Common myeloid progenitor, CD34-positive (primary cell): ENCODE measurements at regions not wholly inside any gene's neighbourhood (a gene's known extent, or its start where the extent isn't known, plus 50 kb on each side); places are given as distances from the start of the nearest gene placed in this dataset.

Experiments used
- CTCF ChIA-PET: fragments of 350-600 bp; sonication (Branson Sonifier 250); formaldehyde crosslinking; loops from one replicate; lab custom pipeline; 2021; ENCODE audit warnings: antibody characterized with exemption; lab: Charles Lee
- POLR2A ChIA-PET: fragments of 350-600 bp; sonication (Branson Sonifier 250); formaldehyde crosslinking; loops from one replicate; lab custom pipeline; 2021; ENCODE audit warnings: antibody characterized with exemption; lab: Charles Lee
- DNase-seq, 3 donors: peaks; one replicate each; pipeline versions ENCODE4 v3.0.0 to v3.0.0-alpha.2; 2013
- H3K27ac ChIP-seq, 2 experiments: 1 replicate in 1 of 2; 2 replicates in 1 of 2; pipeline ENCODE4 v1.7.0; 2013; ENCODE audit warnings: inconsistent platforms in 2 of 2, low read length in 2 of 2, mild to moderate bottlenecking in 2 of 2, low read depth in 1 of 2, moderate library complexity in 1 of 2; ENCODE audit not compliant: severe bottlenecking in 2 of 2, insufficient read depth in 1 of 2, poor library complexity in 1 of 2
- H3K27me3 ChIP-seq, 5 experiments: replicated peaks in 2 of 5; 1 replicate in 3 of 5; 2 replicates in 2 of 5; pipeline versions ENCODE4 v1.6.1 to v1.7.0; 2013; ENCODE audit warnings: low read length in 4 of 5, mild to moderate bottlenecking in 2 of 5, moderate library complexity in 2 of 5, inconsistent platforms in 1 of 5; ENCODE audit not compliant: insufficient read depth in 5 of 5, control insufficient read depth in 4 of 5
- H3K36me3 ChIP-seq, 4 experiments: 1 replicate in 2 of 4; 2 replicates in 2 of 4; pipeline versions ENCODE4 v1.6.1 to v1.7.0; 2013; ENCODE audit warnings: low read length in 3 of 4, control low read depth in 1 of 4, mild to moderate bottlenecking in 1 of 4; ENCODE audit not compliant: control insufficient read depth in 4 of 4, insufficient read depth in 4 of 4
- H3K4me1 ChIP-seq, 4 experiments: 1 replicate in 3 of 4; 2 replicates in 1 of 4; pipeline versions ENCODE4 v1.6.1 to v1.7.1; 2013; ENCODE audit warnings: low read length in 3 of 4, mild to moderate bottlenecking in 3 of 4, control low read depth in 1 of 4, inconsistent platforms in 1 of 4, moderate library complexity in 1 of 4; ENCODE audit not compliant: control insufficient read depth in 4 of 4, insufficient read depth in 4 of 4; ENCODE audit errors: control extremely low read depth in 1 of 4
- H3K4me3 ChIP-seq, 7 experiments: 1 replicate in 4 of 7; 2 replicates in 3 of 7; pipeline versions ENCODE4 v1.5.1 to v1.7.0; 2013; ENCODE audit warnings: mild to moderate bottlenecking in 7 of 7, low read length in 6 of 7, moderate library complexity in 6 of 7, inconsistent platforms in 2 of 7, low read depth in 2 of 7, control low read depth in 1 of 7; ENCODE audit not compliant: insufficient read depth in 4 of 7, control insufficient read depth in 1 of 7; ENCODE audit errors: extremely low read depth in 1 of 7
- H3K9me3 ChIP-seq, 5 experiments: 1 replicate in 4 of 5; 2 replicates in 1 of 5; pipeline versions ENCODE4 v1.6.1 to v1.7.1; 2013; ENCODE audit warnings: low read length in 4 of 5, mild to moderate bottlenecking in 2 of 5, inconsistent platforms in 1 of 5, low read depth in 1 of 5, moderate library complexity in 1 of 5; ENCODE audit not compliant: control insufficient read depth in 4 of 5, insufficient read depth in 2 of 5; ENCODE audit errors: control extremely low read depth in 1 of 5
- WGBS: methylation state at CpG from one replicate; pipeline ENCODE4 v1.1.5; 2013; ENCODE audit not compliant: insufficient coverage; 5-methylcytosine and 5-hydroxymethylcytosine counted together

GRCh38 chr9:119810645-119811429 lies 441.6 kb upstream of the BRINP1 start:
- CTCF ChIA-PET: no interaction called here
- no peaks in the 10 kb centered on the region for H3K4me1 ChIP-seq
- no peaks in the 10 kb centered on the region for H3K36me3 ChIP-seq
- no peaks in the 10 kb centered on the region for H3K27me3 ChIP-seq
- no peak overlapping the region for H3K4me3 ChIP-seq
- H3K27ac ChIP-seq: no peak overlapping the region
- DNase-seq: no peak
- POLR2A ChIA-PET: no interaction called here
- H3K9me3 ChIP-seq: no peaks in the 10 kb centered on the region
- 90% methylated on average over 6 of the region's 9 CpGs for WGBS

GRCh38 chr9:119803679-119804078 lies 434.4 kb upstream of the BRINP1 start:
- POLR2A ChIA-PET: no interaction called here
- Histone ChIP-seq H3K9me3 (no peaks in the 10 kb centered on the region), H3K36me3 (no peaks in the 10 kb centered on the region), H3K27ac (no peak overlapping the region), H3K4me3 (no peak overlapping the region), H3K27me3 (peaks cover 0 to 2% (median 0%) of the 10 kb centered on the region in 5 experiments), H3K4me1 (no peaks in the 10 kb centered on the region)
- DNase-seq: no peak
- CTCF ChIA-PET: no interaction called here
- 100% methylated on average over 1 of the region's 1 CpG for WGBS

- no peaks in the 10 kb centered on the region for H3K36me3 ChIP-seq
- POLR2A ChIA-PET: no interaction called here
Measured at GRCh38 chr9:119802621-119803020, 433.4 kb upstream of the BRINP1 start.

GRCh38 chr9:119802133-119802532 lies 432.9 kb upstream of the BRINP1 start:
- H3K9me3 ChIP-seq: no peaks in the 10 kb centered on the region
- no peak overlapping the region for H3K27ac ChIP-seq
- CTCF ChIA-PET: no interaction called here
- no peaks in the 10 kb centered on the region for H3K4me1 ChIP-seq
- no peaks in the 10 kb centered on the region for H3K36me3 ChIP-seq
- DNase-seq: no peak
- H3K27me3 ChIP-seq: peaks cover 0 to 2% (median 0%) of the 10 kb centered on the region in 5 experiments
- 25% methylated on average over 2 of the region's 3 CpGs for WGBS
- POLR2A ChIA-PET: no interaction called here
- no peak overlapping the region for H3K4me3 ChIP-seq

More at GRCh38 chr9:119802621-119803020, 433.4 kb upstream of the BRINP1 start:
- 64% methylated on average over 4 of the region's 6 CpGs for WGBS
- no peak for DNase-seq
- H3K9me3 ChIP-seq: no peaks in the 10 kb centered on the region
- no peak overlapping the region for H3K4me3 ChIP-seq
- H3K27ac ChIP-seq: no peak overlapping the region
- no peaks in the 10 kb centered on the region for H3K4me1 ChIP-seq
- H3K27me3 ChIP-seq: peaks cover 0 to 2% (median 0%) of the 10 kb centered on the region in 5 experiments
- CTCF ChIA-PET: no interaction called here

GRCh38 chr9:119801311-119801710 lies 432.1 kb upstream of the BRINP1 start:
- peaks cover 0 to 2% (median 0%) of the 10 kb centered on the region in 5 experiments for H3K27me3 ChIP-seq
- H3K4me3 ChIP-seq: no peak overlapping the region
- H3K36me3 ChIP-seq: no peaks in the 10 kb centered on the region
- no peak overlapping the region for H3K27ac ChIP-seq
- ChIA-PET POLR2A (no interaction called here), CTCF (no interaction called here)
- WGBS: 90% methylated on average over 2 of the region's 4 CpGs
- H3K9me3 ChIP-seq: no peaks in the 10 kb centered on the region
- no peaks in the 10 kb centered on the region for H3K4me1 ChIP-seq
- DNase-seq: no peak

- no peaks in the 10 kb centered on the region for H3K9me3 ChIP-seq
- POLR2A ChIA-PET: no interaction called here
Measured at GRCh38 chr9:119795395-119795794, 426.2 kb upstream of the BRINP1 start.

GRCh38 chr9:119794836-119795235 lies 425.6 kb upstream of the BRINP1 start:
- Histone ChIP-seq H3K27ac (no peak overlapping the region), H3K9me3 (no peaks in the 10 kb centered on the region), H3K4me3 (no peak overlapping the region), H3K36me3 (no peaks in the 10 kb centered on the region), H3K27me3 (no peaks in the 10 kb centered on the region), H3K4me1 (no peaks in the 10 kb centered on the region)
- CTCF ChIA-PET: no interaction called here
- WGBS: no CpG with 5 or more reads among the region's 6 CpGs
- DNase-seq: no peak
- POLR2A ChIA-PET: no interaction called here

More at GRCh38 chr9:119795395-119795794, 426.2 kb upstream of the BRINP1 start:
- H3K4me3 ChIP-seq: no peak overlapping the region
- H3K36me3 ChIP-seq: no peaks in the 10 kb centered on the region
- WGBS: no CpG with 5 or more reads among the region's 3 CpGs
- H3K27ac ChIP-seq: no peak overlapping the region
- DNase-seq: no peak
- H3K4me1 ChIP-seq: no peaks in the 10 kb centered on the region
- CTCF ChIA-PET: no interaction called here
- no peaks in the 10 kb centered on the region for H3K27me3 ChIP-seq
